ENCODE measurements at regions not wholly inside any gene's neighbourhood (a gene's known extent, or its start where the extent isn't known, plus 50 kb on each side); places are given as distances from the start of the nearest gene placed in this dataset.
A peak's percentile ranks its signal among the peaks of the same experiment; 100 is the strongest.
"Not testable (repeated sequence)": the region's sequence is repeated elsewhere in the genome, so short reads cannot be mapped to it uniquely, and the experiment has no call there.

- peak; percentile 39 for FAIRE-seq
Observed at GRCh38 chr7:80018941-80019808, 115.5 kb upstream of the GNAI1 start.

- FAIRE-seq = no peak
Observed at GRCh38 chr7:80017101-80017698, 117.4 kb upstream of the GNAI1 start.

DNA sequence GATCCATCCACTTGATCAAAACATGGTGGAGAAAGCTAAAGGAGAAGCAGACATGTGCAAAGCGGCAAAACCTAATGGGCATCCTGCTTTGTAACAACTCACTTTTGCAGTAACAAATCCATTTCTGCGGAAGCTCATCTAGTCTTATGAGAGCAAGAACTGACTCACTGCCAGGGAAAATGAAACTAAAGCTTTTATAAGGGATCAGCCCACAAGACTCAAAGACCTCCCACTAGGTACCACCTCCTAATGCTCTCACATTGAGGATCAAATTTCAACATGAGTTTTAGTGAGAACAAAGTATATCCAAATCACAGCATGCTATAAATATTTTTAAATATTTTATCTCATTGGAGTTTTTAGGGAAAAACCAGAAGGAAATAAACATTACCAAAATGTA, 120.1 kb upstream of the GNAI1 start:
- FAIRE-seq = no peak

DNA sequence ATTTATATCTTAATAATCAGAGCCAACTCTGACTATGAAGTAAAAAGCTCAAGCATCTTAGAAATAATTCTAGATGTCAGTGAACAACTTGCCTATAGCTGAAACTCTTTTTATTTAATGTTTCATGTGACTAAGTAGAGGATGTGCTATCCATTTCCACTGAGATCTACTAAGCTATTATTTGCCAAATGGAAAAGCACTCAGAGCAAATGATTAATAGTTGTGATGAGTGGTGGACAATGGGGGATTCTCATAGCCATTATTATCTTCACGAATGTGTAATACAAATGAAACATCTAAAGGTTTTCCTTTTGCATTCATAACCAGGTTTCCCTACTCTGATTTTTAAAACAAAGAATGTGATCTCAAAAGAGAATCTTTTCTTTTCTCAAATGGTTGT, 126.6 kb upstream of the GNAI1 start:
- FAIRE-seq = no peak

DNA sequence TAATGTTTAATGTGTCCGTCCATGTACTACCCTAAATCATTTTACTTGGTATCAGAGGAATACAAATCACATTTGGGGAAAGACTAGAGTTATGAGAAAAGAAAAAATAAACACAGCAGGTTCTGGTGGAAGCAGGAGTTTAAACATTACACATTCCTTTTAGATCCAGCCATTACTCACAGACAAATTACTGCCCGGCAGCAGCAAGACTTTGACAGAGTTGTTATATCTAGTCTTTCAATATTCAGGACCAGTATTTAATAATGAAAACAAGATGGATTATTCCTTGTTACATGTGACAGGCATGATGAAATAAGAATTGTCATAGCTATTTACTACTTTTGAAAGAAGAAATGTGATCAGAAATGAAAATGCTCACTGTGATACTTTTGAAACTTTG, 131.8 kb upstream of the GNAI1 start:
- no peak for FAIRE-seq

GRCh38 chr7:79998363-79998762, 136.3 kb upstream of the GNAI1 start:
- FAIRE-seq = no peak

DNA sequence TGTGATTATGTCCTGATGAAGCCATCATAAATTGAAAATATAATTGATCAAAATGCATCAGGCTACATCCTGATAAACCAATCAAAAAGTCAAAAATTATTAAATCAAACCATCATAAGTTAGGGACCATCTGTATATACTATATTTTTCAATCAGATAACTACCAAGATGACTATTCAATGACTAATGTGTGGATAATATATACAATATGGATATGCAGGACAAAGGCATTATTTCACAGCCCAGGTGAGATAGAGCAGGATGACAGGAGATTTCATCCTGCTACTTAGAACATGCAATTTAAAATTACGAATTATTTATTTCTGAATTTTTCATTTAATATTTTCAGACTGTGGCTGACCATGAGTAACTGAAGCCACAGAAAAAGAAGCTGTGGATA, 137.3 kb upstream of the GNAI1 start:
- no peak for FAIRE-seq

DNA sequence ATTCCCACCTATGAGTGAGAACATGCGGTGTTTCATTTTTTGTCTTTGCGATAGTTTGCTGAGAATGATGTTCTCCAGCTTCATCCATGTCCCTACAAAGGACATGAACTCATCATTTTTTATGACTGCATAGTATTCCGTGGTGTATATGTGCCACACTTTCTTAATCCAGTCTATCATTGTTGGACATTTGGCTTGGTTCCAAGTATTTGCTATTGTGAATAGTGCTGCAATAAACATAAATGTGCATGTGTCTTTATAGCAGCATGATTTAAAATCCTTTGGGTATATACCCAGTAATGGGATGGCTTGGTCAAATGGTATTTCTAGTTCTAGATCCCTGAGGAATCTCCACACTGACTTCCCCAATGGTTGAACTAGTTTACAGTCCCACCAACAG, 138.9 kb upstream of the GNAI1 start:
- not testable (repeated sequence) for FAIRE-seq

DNA sequence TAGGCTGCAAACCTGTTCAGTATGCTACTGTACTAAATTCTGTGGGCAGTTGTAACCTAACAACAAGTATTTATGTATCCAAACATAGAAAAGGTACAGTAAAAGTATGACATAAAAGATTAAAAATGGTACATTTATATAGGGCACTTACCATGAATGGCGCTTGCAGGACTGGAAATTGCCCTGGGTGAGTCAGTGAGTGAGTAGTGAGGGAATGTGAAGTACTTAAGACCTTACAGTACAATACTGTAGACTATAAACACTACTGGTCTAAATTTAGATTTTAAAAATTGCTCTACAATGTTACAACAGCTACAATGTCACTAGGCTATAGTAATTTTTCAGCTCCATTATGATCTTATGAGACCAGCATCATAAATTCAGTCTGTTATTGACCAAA, 146.0 kb upstream of the GNAI1 start:
- FAIRE-seq = no peak

- FAIRE-seq = no peak
Observed at GRCh38 chr7:79984210-79984609, 150.4 kb upstream of the GNAI1 start.

DNA sequence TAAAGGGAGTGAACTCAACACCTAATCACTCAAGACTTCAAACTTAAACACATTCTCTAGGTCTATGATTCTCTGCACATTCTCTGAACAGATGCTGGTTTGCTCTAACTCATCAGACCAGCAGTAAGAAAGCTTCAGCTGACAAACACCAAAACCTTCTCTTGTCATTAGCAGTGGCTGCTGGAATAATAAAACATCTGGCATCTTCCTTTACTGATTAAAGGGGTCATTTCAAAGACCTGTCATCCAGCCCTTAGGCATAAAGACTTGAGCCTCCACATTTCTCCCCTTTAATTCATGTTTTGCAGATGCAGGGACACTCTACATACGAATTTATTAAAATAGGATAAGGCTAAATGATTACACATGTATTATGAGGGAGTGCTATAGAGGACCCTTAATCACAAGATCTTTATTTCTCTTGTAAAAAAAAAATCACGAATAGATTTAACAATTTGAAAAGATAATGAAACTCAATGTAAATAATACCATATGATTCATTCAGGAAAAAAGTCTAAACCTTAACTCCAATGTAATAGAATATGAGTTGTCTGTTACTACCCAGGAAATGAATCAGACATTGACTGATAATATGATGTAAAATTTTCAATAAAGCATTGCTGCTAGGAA, 152.4 kb upstream of the GNAI1 start:
- no peak for FAIRE-seq

- no peak for FAIRE-seq
Observed at GRCh38 chr7:79980376-79980775, 154.3 kb upstream of the GNAI1 start.

GRCh38 chr7:79979437-79979836, 155.2 kb upstream of the GNAI1 start:
- FAIRE-seq = no peak

DNA sequence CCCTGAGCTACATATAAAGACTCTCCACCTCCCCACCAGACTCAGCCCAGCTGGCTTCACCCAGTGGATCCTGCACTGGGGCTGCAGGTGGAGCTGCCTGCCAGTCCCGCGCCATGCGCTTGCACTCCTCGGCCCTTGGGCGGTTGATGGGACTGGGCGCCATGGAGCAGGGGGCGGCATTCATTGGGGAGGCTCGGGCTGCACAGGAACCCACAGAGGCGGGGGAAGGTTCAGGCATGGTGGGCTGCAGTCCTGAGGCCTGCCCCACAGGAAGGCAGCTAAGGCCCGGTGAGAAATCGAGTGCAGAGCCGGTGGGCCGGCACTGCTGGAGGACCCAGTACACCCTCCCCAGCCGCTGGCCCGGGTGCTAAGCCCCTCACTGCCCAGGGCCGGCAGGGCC, 157.2 kb upstream of the GNAI1 start:
- no peak for FAIRE-seq

- FAIRE-seq = not testable (repeated sequence)
Observed at GRCh38 chr7:79976711-79977020, 158.0 kb upstream of the GNAI1 start.

DNA sequence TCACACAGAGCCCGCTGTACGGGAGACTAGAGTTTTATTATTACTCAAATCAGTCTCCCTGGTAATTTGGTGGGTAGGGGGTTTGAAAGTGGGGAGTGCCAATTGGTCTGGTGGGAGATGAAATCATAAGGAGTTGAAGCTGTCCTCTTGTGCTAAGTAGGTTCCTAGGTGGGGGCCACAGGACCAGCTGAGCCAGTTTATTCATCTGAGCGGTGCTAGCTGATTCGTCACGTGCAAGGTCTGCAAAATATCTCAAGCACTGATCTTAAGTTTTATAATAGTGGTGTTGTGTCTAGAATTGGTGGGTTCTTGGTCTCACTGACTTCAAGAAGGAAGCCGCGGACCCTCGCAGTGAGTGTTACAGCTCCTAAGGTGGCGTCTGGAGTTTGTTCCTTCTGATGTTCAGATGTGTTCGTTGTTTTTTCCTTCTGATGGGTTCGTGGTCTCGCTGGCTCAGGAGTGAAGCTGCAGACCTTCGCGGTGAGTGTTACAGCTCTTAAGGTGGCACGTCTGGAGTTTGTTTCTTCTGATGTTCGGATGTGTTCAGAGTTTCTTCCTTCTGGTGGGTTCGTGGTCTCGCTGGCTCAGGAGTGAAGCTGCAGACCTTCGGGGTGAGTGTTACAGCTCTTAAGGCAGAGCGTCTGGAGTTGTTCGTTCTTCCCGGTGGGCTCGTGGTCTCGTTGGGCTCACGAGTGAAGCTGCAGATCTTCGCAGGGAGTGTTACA, 158.5 kb upstream of the GNAI1 start:
- not testable (repeated sequence) for FAIRE-seq

GRCh38 chr7:79973455-79973854, 161.2 kb upstream of the GNAI1 start:
- FAIRE-seq = no peak

DNA sequence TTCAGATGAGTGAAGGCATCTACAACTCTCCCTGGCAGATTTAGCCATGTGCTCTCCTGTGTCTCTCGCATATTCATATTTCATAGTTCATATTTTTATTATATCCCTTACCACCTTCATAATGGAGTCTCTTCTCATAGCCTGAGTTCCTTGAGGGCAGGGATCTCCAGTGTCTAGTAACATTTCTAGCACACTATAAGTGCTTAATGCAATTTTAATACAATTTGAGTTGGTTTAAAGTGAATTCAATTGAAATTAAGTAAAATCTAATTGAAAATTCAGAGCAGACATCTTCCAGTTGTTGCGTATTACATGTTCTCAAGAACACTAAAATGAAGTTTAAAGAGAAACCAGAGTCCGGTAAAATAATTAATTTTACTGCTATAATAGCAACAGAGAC, 163.6 kb upstream of the GNAI1 start:
- no peak for FAIRE-seq

- FAIRE-seq = no peak
Observed at GRCh38 chr7:79968894-79969293, 165.7 kb upstream of the GNAI1 start.

- FAIRE-seq = no peak
Observed at GRCh38 chr7:79968077-79968648, 166.5 kb upstream of the GNAI1 start.

DNA sequence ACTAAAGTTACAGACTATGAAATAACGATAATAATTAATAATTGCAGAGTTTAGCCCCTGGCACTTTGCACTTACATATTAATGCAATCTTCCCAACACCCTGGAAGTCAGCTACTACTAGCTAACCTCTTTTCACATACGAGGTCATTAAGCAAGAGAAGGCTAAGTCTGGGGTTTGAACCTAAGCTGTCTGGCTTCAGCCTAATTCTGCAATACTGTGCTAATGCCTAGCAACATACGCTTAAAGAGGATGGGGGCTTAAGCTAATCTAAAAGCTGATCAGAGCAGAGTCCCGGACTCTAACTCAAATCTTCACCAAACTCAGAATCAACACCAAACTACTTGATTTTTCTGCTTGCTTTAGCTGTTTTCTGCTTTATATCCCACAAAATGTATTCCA, 168.7 kb upstream of the GNAI1 start:
- no peak for FAIRE-seq

GRCh38 chr7:79964463-79964862, 170.2 kb upstream of the GNAI1 start:
- no peak for FAIRE-seq

- FAIRE-seq = no peak
Observed at GRCh38 chr7:79953130-79953529, 181.5 kb upstream of the GNAI1 start.

All from G401.6 (cell line).